ENCODE measurements at regions not wholly inside any gene's neighbourhood (a gene's known extent, or its start where the extent isn't known, plus 50 kb on each side); places are given as distances from the start of the nearest gene placed in this dataset.

DNA sequence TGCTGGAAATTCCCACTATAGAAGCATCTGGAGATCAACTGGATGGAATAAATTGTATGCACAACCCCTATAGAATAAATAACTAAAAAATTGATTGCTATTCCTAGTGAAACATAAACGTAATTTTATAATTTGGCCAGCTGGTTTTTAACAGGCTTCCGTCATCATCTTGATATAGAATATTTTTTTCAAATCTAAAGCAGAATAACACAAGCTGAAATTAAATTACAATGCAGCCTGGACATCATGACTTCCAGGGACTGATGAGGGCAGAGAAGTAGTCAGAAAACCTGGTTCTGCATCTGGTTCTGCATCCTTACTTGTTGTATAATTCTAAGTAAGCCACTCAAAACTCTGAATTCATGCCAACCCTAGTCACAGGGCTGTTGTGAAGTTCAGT, 146.1 kb downstream of the MEX3B start:
- Histone ChIP-seq H3K4me1 (ENCODE audit: control insufficient read depth in 1 of 2, insufficient read depth in 2 of 2, low read length in 2 of 2) (peaks cover 0 to 2% of the 10 kb centered on the region in 2 donors), H3K9me3 (ENCODE audit: control insufficient read depth, low read length) (no peaks in the 10 kb centered on the region), H3K36me3 (ENCODE audit: control insufficient read depth in 1 of 2, insufficient read depth in 2 of 2, low read length in 1 of 2) (no peaks in the 10 kb centered on the region), H3K27ac (ENCODE audit: low read depth in 1 of 2, low read length in 2 of 2) (no peak overlapping the region), H3K4me3 (ENCODE audit: low read length in 2 of 2) (no peak overlapping the region), H3K27me3 (ENCODE audit: control insufficient read depth in 1 of 2, insufficient read depth in 2 of 2, low read length in 1 of 2) (no peaks in the 10 kb centered on the region)
- WGBS, 2 donors = 86 to 91% methylated on average over 2 of the region's 2 CpGs
- intact Hi-C loops (cut with DNase I) = no loop called here
- no peak for DNase-seq
- ATAC-seq (ENCODE audit: low FRiP score) = no peak

DNA sequence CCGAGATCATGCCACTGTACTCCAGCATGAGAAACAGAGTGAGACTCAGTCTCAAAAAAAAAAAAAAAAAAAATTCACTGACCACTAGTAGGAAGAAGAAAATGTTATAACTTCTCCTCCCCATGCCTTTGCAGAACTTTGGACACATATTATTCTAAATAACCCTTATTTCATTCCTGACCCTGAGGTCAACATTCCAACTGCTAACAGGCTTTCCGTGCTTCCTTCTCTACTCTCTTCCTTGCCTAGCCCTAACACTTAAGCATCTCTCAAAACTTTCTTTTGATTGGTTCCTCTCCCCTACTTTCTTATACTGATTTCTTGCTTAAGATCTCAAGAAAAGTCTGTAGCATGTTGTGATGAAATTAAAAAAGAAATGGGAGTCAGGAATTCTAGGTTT, 146.8 kb downstream of the MEX3B start:
- intact Hi-C loops (cut with DNase I) = no loop called here

DNA sequence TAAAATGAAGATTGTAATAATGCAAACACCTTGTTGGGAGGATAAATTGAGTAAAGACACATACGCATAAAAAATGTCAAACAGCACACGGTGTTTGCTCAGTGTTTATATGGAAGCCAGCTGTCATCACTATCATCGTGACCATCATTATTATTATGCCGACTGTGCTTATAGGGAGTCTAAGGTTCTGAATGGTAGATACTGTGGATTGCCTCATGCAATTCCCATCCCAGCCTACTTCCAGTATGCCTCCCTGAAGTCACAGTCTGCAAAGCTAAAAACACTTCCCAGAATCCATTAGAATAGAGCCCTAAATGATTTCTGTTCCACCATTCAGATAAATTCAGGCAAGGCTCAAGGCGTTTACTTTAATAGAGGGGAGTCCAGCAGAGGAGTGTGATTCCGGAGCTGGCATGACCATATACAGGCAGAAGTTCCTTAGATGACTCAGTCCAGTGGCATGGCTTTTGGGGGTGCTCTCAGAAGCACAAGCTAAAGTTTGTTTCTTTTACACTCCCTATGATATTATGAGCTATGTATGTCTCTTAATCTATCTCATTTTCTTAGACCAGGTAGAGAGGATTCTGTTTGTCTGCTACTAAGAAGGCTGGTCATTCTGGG, 148.7 kb downstream of the MEX3B start:
- Histone ChIP-seq H3K36me3 (ENCODE audit: control insufficient read depth in 1 of 2, insufficient read depth in 2 of 2, low read length in 1 of 2) (no peaks in the 10 kb centered on the region), H3K27me3 (ENCODE audit: control insufficient read depth in 1 of 2, insufficient read depth in 2 of 2, low read length in 1 of 2) (no peaks in the 10 kb centered on the region), H3K27ac (ENCODE audit: low read depth in 1 of 2, low read length in 2 of 2) (no peak overlapping the region), H3K9me3 (ENCODE audit: control insufficient read depth, low read length) (no peaks in the 10 kb centered on the region), H3K4me1 (ENCODE audit: control insufficient read depth in 1 of 2, insufficient read depth in 2 of 2, low read length in 2 of 2) (peaks cover 0 to 2% of the 10 kb centered on the region in 2 donors), H3K4me3 (ENCODE audit: low read length in 2 of 2) (no peak overlapping the region)
- 48 to 49% methylated on average over 6 of the region's 6 CpGs for WGBS, 2 donors
- no peak for ATAC-seq (ENCODE audit: low FRiP score)
- intact Hi-C loops (cut with DNase I) = no loop called here
- DNase-seq = no peak

More for the DNA sequence above, 146.8 kb downstream of the MEX3B start:
- peaks cover 0 to 2% of the 10 kb centered on the region in 2 donors for H3K4me1 ChIP-seq (ENCODE audit: control insufficient read depth in 1 of 2, insufficient read depth in 2 of 2, low read length in 2 of 2)
- no peak for DNase-seq
- no peak for ATAC-seq (ENCODE audit: low FRiP score)
- no peak overlapping the region for H3K27ac ChIP-seq (ENCODE audit: low read depth in 1 of 2, low read length in 2 of 2)
- WGBS, 2 donors = 84 to 89% methylated on average over 2 of the region's 2 CpGs
- H3K36me3 ChIP-seq (ENCODE audit: control insufficient read depth in 1 of 2, insufficient read depth in 2 of 2, low read length in 1 of 2) = no peaks in the 10 kb centered on the region
- H3K27me3 ChIP-seq (ENCODE audit: control insufficient read depth in 1 of 2, insufficient read depth in 2 of 2, low read length in 1 of 2) = no peaks in the 10 kb centered on the region
- no peak overlapping the region for H3K4me3 ChIP-seq (ENCODE audit: low read length in 2 of 2)
- H3K9me3 ChIP-seq (ENCODE audit: control insufficient read depth, low read length) = no peaks in the 10 kb centered on the region

DNA sequence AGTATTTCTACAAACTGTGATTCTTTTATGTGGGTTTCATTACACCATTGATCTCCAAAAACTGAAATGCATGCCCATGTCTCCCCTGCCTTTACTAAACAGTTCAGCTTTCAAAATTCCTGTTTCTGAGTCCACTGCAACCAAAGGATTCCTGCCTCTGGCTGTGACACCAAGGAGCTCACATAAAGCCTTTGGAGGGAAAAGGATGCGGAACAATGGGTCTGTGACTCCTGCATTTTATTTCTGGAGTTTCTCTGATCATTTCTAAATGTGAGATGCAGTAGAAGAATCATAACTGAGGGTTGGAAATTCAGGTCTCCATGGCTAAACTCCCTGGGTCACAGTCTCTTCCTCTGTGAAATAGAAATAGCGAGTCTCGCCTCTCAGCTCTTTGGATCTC, 149.5 kb downstream of the MEX3B start:
- Histone ChIP-seq H3K4me3 (ENCODE audit: low read length in 2 of 2) (no peak overlapping the region), H3K36me3 (ENCODE audit: control insufficient read depth in 1 of 2, insufficient read depth in 2 of 2, low read length in 1 of 2) (no peaks in the 10 kb centered on the region), H3K27ac (ENCODE audit: low read depth in 1 of 2, low read length in 2 of 2) (no peak overlapping the region), H3K27me3 (ENCODE audit: control insufficient read depth in 1 of 2, insufficient read depth in 2 of 2, low read length in 1 of 2) (no peaks in the 10 kb centered on the region), H3K9me3 (ENCODE audit: control insufficient read depth, low read length) (no peaks in the 10 kb centered on the region), H3K4me1 (ENCODE audit: control insufficient read depth in 1 of 2, insufficient read depth in 2 of 2, low read length in 2 of 2) (peaks cover 0 to 2% of the 10 kb centered on the region in 2 donors)
- WGBS, 2 donors = 97 to 99% methylated on average over 3 of the region's 3 CpGs
- no peak for DNase-seq
- intact Hi-C loops (cut with DNase I) = no loop called here
- ATAC-seq (ENCODE audit: low FRiP score) = no peak

DNA sequence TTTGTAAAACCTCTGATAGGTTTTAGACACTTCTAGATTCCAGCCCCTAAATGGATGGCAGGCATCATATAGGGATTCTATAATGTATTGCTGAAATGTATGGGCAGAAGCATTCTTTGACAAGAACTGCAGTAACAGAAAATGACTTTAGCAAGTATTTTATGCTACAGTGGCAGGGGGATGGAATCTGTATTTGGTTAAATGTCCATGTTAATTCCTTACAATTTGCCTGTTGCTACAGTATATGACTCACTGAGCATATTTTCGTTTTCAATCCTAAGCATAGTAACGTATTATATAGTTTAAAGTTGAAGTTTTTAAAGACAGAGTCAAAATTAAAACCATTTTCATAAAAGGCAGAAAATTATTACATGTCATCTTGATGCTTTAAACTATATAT, 150.1 kb downstream of the MEX3B start:
- no peaks in the 10 kb centered on the region for H3K36me3 ChIP-seq (ENCODE audit: control insufficient read depth in 1 of 2, insufficient read depth in 2 of 2, low read length in 1 of 2)
- H3K27ac ChIP-seq (ENCODE audit: low read depth in 1 of 2, low read length in 2 of 2) = no peak overlapping the region
- no peaks in the 10 kb centered on the region for H3K27me3 ChIP-seq (ENCODE audit: control insufficient read depth in 1 of 2, insufficient read depth in 2 of 2, low read length in 1 of 2)
- intact Hi-C loops (cut with DNase I) = no loop called here
- H3K4me3 ChIP-seq (ENCODE audit: low read length in 2 of 2) = no peak overlapping the region
- DNase-seq = no peak
- no peak for ATAC-seq (ENCODE audit: low FRiP score)
- peaks cover 0 to 2% of the 10 kb centered on the region in 2 donors for H3K4me1 ChIP-seq (ENCODE audit: control insufficient read depth in 1 of 2, insufficient read depth in 2 of 2, low read length in 2 of 2)
- 87 to 92% methylated on average over 2 of the region's 2 CpGs for WGBS, 2 donors
- H3K9me3 ChIP-seq (ENCODE audit: control insufficient read depth, low read length) = no peaks in the 10 kb centered on the region

DNA sequence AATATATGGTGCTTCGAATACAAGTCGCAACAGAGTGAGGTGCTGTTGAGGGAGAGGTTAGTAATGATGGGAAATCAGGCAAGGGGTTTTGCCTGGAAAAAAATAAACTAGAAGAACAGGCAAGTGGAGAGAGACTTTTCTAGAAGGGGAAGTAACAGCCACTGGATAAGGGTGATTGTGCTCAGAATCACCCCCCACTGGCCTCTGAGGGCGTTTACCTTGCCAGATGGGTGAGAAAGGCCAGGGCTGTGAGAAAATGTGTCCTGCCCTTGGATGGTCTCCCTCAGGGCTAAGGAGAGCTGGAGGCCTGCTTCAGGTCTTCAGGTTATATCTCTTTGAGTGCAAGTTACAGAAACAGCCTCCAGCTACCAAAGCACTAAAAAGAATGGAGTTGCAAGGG, 151.8 kb downstream of the MEX3B start:
- Histone ChIP-seq H3K9me3 (ENCODE audit: control insufficient read depth, low read length) (no peaks in the 10 kb centered on the region), H3K27me3 (ENCODE audit: control insufficient read depth in 1 of 2, insufficient read depth in 2 of 2, low read length in 1 of 2) (no peaks in the 10 kb centered on the region), H3K4me1 (ENCODE audit: control insufficient read depth in 1 of 2, insufficient read depth in 2 of 2, low read length in 2 of 2) (peaks cover 0 to 2% of the 10 kb centered on the region in 2 donors), H3K4me3 (ENCODE audit: low read length in 2 of 2) (no peak overlapping the region), H3K27ac (ENCODE audit: low read depth in 1 of 2, low read length in 2 of 2) (no peak overlapping the region), H3K36me3 (ENCODE audit: control insufficient read depth in 1 of 2, insufficient read depth in 2 of 2, low read length in 1 of 2) (no peaks in the 10 kb centered on the region)
- ATAC-seq (ENCODE audit: low FRiP score) (no peak), DNase-seq (no peak)
- intact Hi-C loops (cut with DNase I) = no loop called here
- WGBS, 2 donors = 92 to 94% methylated on average over 3 of the region's 3 CpGs

DNA sequence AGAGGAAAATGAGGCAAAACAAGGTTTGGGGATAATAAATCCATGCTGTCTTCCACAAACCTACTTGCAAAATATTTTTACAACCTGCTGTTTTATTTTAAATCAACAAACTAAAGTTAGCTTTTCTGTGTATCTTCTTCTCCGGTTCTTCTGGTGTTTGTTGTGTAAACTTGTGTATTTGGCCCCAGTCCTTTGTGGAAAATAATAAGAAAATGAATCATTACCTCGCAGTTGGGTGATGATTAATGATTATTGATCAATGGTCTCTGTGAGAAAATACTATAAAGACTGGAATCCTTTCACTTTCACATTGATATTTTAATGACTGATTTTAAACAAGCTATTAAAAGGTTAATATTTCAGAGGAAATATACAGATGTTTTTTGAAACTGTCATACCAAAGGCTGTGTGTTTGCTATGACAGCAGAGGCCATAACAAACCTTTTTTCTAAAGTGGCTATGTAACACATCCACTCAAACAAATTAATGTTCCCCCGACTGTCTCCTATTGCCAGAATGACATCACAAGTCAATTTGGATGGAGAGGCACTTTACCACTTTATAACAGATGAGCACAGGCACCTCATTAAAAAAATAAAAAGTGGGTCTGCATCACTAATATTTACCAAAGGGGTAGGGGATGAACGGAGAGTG, 152.5 kb downstream of the MEX3B start:
- DNase-seq (no peak), ATAC-seq (ENCODE audit: low FRiP score) (no peak)
- 45 to 47% methylated on average over 4 of the region's 4 CpGs for WGBS, 2 donors
- H3K27ac ChIP-seq (ENCODE audit: low read depth in 1 of 2, low read length in 2 of 2) = no peak overlapping the region
- H3K9me3 ChIP-seq (ENCODE audit: control insufficient read depth, low read length) = no peaks in the 10 kb centered on the region
- no peaks in the 10 kb centered on the region for H3K36me3 ChIP-seq (ENCODE audit: control insufficient read depth in 1 of 2, insufficient read depth in 2 of 2, low read length in 1 of 2)
- no peaks in the 10 kb centered on the region for H3K27me3 ChIP-seq (ENCODE audit: control insufficient read depth in 1 of 2, insufficient read depth in 2 of 2, low read length in 1 of 2)
- intact Hi-C loops (cut with DNase I) = no loop called here
- no peak overlapping the region for H3K4me3 ChIP-seq (ENCODE audit: low read length in 2 of 2)
- H3K4me1 ChIP-seq (ENCODE audit: control insufficient read depth in 1 of 2, insufficient read depth in 2 of 2, low read length in 2 of 2) = peaks cover 0 to 2% of the 10 kb centered on the region in 2 donors

DNA sequence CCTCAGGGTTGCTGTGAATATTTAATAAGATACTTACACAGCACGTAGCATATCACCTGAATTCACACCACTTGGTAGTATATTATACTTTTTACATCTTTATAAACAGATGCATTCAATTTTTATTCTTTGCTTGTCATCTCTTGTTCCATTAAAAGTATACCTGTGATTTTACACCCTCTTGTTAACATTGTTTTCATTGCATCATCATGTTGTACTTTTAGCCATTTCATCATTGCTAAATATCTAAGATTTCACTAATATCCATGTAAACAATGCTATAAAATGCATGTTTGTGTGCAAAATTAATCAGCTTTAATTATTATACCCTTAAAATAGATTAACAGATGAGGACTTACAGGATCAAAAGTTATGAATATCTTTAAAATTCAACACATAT, 155.3 kb downstream of the MEX3B start:
- Histone ChIP-seq H3K9me3 (ENCODE audit: control insufficient read depth, low read length) (no peaks in the 10 kb centered on the region), H3K4me3 (ENCODE audit: low read length in 2 of 2) (no peak overlapping the region), H3K36me3 (ENCODE audit: control insufficient read depth in 1 of 2, insufficient read depth in 2 of 2, low read length in 1 of 2) (no peaks in the 10 kb centered on the region), H3K27ac (ENCODE audit: low read depth in 1 of 2, low read length in 2 of 2) (no peak overlapping the region), H3K27me3 (ENCODE audit: control insufficient read depth in 1 of 2, insufficient read depth in 2 of 2, low read length in 1 of 2) (no peaks in the 10 kb centered on the region), H3K4me1 (ENCODE audit: control insufficient read depth in 1 of 2, insufficient read depth in 2 of 2, low read length in 2 of 2) (peaks cover 0 to 4% of the 10 kb centered on the region in 2 donors)
- WGBS, 2 donors = 96 to 100% methylated on average over 1 of the region's 1 CpG
- no peak for ATAC-seq (ENCODE audit: low FRiP score)
- no peak for DNase-seq
- intact Hi-C loops (cut with DNase I) = no loop called here

DNA sequence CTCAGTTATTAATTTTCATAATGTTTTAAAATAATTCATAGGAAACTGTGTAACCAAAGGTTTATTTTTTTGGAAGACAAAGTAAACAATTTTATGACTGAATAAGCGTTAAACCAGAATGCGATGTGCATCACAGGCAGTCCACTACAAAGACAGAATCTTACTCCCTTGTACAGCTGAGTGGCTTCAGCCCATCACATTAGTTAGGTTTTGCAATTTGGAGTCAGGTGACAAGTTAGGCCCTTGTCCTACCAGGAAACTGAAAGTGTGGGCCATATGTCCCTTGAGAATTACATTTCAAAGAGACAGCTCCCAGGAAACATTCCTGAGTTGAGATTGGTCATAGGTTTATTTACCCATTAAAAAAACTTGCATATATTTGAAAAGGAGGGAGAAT, 156.3 kb downstream of the MEX3B start:
- Histone ChIP-seq H3K4me3 (ENCODE audit: low read length in 2 of 2) (no peak overlapping the region), H3K4me1 (ENCODE audit: control insufficient read depth in 1 of 2, insufficient read depth in 2 of 2, low read length in 2 of 2) (peaks cover 0 to 4% of the 10 kb centered on the region in 2 donors), H3K36me3 (ENCODE audit: control insufficient read depth in 1 of 2, insufficient read depth in 2 of 2, low read length in 1 of 2) (no peaks in the 10 kb centered on the region), H3K27ac (ENCODE audit: low read depth in 1 of 2, low read length in 2 of 2) (no peak overlapping the region), H3K9me3 (ENCODE audit: control insufficient read depth, low read length) (no peaks in the 10 kb centered on the region), H3K27me3 (ENCODE audit: control insufficient read depth in 1 of 2, insufficient read depth in 2 of 2, low read length in 1 of 2) (no peaks in the 10 kb centered on the region)
- DNase-seq (no peak), ATAC-seq (ENCODE audit: low FRiP score) (no peak)
- WGBS, 2 donors = 52 to 56% methylated on average over 2 of the region's 2 CpGs
- intact Hi-C loops (cut with DNase I) = no loop called here
